ENCODE measurements at regions not wholly inside any gene's neighbourhood (a gene's known extent, or its start where the extent isn't known, plus 50 kb on each side); places are given as distances from the start of the nearest gene placed in this dataset.
"Not testable (repeated sequence)": the region's sequence is repeated elsewhere in the genome, so short reads cannot be mapped to it uniquely, and the experiment has no call there.

DNA sequence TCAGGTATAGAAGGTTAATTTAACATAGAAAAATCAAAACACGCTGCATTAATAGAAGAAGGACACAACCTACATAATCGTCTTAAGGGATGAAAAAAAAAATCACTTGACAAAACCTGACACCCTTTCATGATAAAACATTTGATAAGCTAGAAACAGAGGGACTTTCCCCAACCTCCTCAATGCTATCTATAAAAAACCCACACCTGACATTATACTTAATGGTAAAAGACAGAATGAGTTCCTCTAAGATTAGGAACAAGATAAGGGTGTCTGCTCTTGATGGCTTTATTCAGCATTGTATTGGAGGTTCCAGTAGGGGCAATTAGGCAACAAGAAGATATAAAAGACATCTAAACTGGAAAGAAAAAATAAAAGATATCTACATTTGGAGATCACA, 69.9 kb upstream of the KBTBD8 start:
- Mint-ChIP-seq H3K36me3 (no peaks in the 10 kb centered on the region), H3K27ac (no peak overlapping the region), H3K27me3 (peaks cover 3 to 8% (median 7%) of the 10 kb centered on the region in 5 donors), H3K9me3 (no peaks in the 10 kb centered on the region), H3K4me3 (no peak overlapping the region), H3K4me1 (no peaks in the 10 kb centered on the region)
- Histone ChIP-seq H3K9me3 (ENCODE audit: control insufficient read depth in 2 of 3, low read length in 3 of 3) (no peaks in the 10 kb centered on the region), H3K4me3 (ENCODE audit: low read length) (no peak overlapping the region), H3K27ac (ENCODE audit: low read depth, low read length) (no peak overlapping the region), H3K4me1 (ENCODE audit: control insufficient read depth in 2 of 2, insufficient read depth in 2 of 2, low read length in 2 of 2) (no peaks in the 10 kb centered on the region), H3K36me3 (ENCODE audit: control insufficient read depth in 2 of 3, insufficient read depth in 3 of 3, low read length in 3 of 3) (no peaks in the 10 kb centered on the region), H3K27me3 (ENCODE audit: control insufficient read depth in 2 of 2, insufficient read depth in 2 of 2, low read length in 2 of 2) (no peaks in the 10 kb centered on the region)
- POLR2A ChIA-PET: no interaction called here
- CTCF ChIA-PET: interaction anchor here (1.0 kb wide), 1 partner anchor 9 kb away, joined by 3 read pairs; no protein-coding TSS in a partner anchor
- DNase-seq: no peak
- ATAC-seq: no peak
- intact Hi-C loops (cut with micrococcal nuclease): no loop called here

DNA sequence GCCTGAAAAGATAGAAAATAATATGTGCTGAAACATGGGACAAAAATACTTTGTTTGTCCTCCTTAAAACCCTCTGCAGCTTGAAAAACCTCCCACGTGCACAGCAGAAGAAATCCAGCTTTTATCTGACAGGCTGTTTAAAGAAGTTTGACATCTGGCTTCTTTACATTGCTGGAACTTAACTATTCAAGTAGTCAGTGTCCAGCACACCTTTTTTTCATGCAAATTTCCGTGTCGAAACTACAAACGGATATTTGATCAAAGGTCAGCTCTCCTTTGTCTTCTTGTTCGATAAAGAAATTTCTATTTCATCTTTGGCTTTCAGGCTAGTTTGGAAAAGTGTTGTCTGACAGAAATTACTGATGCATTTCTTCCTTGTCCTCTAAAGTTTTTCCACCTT, 66.8 kb upstream of the KBTBD8 start:
- Mint-ChIP-seq H3K27me3 (peaks cover 0 to 11% (median 5%) of the 10 kb centered on the region in 5 donors), H3K4me3 (no peak overlapping the region), H3K4me1 (no peaks in the 10 kb centered on the region), H3K9me3 (no peaks in the 10 kb centered on the region), H3K36me3 (no peaks in the 10 kb centered on the region), H3K27ac (no peak overlapping the region)
- Histone ChIP-seq H3K9me3 (ENCODE audit: control insufficient read depth in 2 of 3, low read length in 3 of 3) (no peaks in the 10 kb centered on the region), H3K27ac (ENCODE audit: low read depth, low read length) (no peak overlapping the region), H3K27me3 (ENCODE audit: control insufficient read depth in 2 of 2, insufficient read depth in 2 of 2, low read length in 2 of 2) (no peaks in the 10 kb centered on the region), H3K36me3 (ENCODE audit: control insufficient read depth in 2 of 3, insufficient read depth in 3 of 3, low read length in 3 of 3) (no peaks in the 10 kb centered on the region), H3K4me3 (ENCODE audit: low read length) (no peak overlapping the region), H3K4me1 (ENCODE audit: control insufficient read depth in 2 of 2, insufficient read depth in 2 of 2, low read length in 2 of 2) (no peaks in the 10 kb centered on the region)
- POLR2A ChIA-PET: no interaction called here
- CTCF ChIA-PET: no interaction called here
- no peak for ATAC-seq
- intact Hi-C loops (cut with micrococcal nuclease): no loop called here
- DNase-seq: no peak

DNA sequence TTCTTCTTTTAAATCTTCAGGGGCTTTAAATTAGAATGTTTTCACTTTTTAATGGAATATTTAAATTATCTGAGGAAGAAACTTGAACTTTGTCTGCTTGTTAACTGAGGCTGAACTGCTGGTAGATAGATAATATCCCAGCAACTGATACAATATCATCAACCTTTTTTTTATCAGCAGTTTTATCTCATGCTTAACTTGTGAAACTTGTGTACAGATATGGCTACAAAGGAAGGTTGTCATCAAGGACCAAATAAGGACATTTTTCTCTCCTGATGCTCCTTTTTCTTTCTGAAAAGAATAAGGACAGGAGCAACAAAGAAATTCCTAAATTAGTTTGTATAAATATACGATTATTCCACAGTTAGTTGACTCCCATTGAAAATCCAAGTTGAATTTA, 66.4 kb upstream of the KBTBD8 start:
- no peak for ATAC-seq
- Histone ChIP-seq H3K27ac (ENCODE audit: low read depth, low read length) (no peak overlapping the region), H3K36me3 (ENCODE audit: control insufficient read depth in 2 of 3, insufficient read depth in 3 of 3, low read length in 3 of 3) (no peaks in the 10 kb centered on the region), H3K4me1 (ENCODE audit: control insufficient read depth in 2 of 2, insufficient read depth in 2 of 2, low read length in 2 of 2) (no peaks in the 10 kb centered on the region), H3K27me3 (ENCODE audit: control insufficient read depth in 2 of 2, insufficient read depth in 2 of 2, low read length in 2 of 2) (no peaks in the 10 kb centered on the region), H3K9me3 (ENCODE audit: control insufficient read depth in 2 of 3, low read length in 3 of 3) (no peaks in the 10 kb centered on the region), H3K4me3 (ENCODE audit: low read length) (no peak overlapping the region)
- H3K36me3 Mint-ChIP-seq: no peaks in the 10 kb centered on the region
- ChIA-PET CTCF (interaction anchor here (1.3 kb wide), 1 partner anchor 40 kb away, joined by 3 read pairs; no protein-coding TSS in a partner anchor), POLR2A (no interaction called here)
- H3K9me3 Mint-ChIP-seq: no peaks in the 10 kb centered on the region
- H3K27me3 Mint-ChIP-seq: peaks cover 0 to 13% (median 5%) of the 10 kb centered on the region in 5 donors
- H3K4me1 Mint-ChIP-seq: no peaks in the 10 kb centered on the region
- no peak for DNase-seq
- intact Hi-C loops (cut with micrococcal nuclease): no loop called here
- no peak overlapping the region for H3K4me3 Mint-ChIP-seq
- no peak overlapping the region for H3K27ac Mint-ChIP-seq

DNA sequence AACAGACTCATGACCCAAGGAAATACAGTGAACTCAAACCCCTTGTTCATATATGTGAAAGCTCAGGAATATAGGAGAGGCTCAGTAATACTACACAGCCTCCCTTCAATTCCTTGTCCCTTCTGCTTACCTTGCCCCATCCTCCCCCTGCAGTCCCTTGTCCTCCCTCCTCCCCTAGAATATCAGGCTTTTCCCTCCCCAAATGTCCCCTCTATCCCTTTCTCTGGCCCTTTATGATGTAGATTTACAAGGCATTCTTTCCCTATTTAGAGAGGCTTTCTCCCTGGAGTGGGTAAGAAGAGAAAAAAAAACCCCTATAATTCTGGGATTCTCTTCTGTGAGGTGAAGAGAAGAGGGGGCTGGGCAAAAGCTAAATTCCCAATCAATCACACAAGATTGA, 64.9 kb upstream of the KBTBD8 start:
- ATAC-seq (no peak), DNase-seq (no peak)
- H3K27me3 ChIP-seq (ENCODE audit: control insufficient read depth in 2 of 2, insufficient read depth in 2 of 2, low read length in 2 of 2): no peaks in the 10 kb centered on the region
- intact Hi-C loops (cut with micrococcal nuclease): no loop called here
- H3K27ac ChIP-seq (ENCODE audit: low read depth, low read length): no peak overlapping the region
- H3K9me3 ChIP-seq (ENCODE audit: control insufficient read depth in 2 of 3, low read length in 3 of 3): no peaks in the 10 kb centered on the region
- H3K9me3 Mint-ChIP-seq: no peaks in the 10 kb centered on the region
- H3K4me1 Mint-ChIP-seq: no peaks in the 10 kb centered on the region
- H3K36me3 ChIP-seq (ENCODE audit: control insufficient read depth in 2 of 3, insufficient read depth in 3 of 3, low read length in 3 of 3): no peaks in the 10 kb centered on the region
- no peak overlapping the region for H3K27ac Mint-ChIP-seq
- peaks cover 0 to 15% (median 11%) of the 10 kb centered on the region in 5 donors for H3K27me3 Mint-ChIP-seq
- ChIA-PET CTCF (no interaction called here), POLR2A (no interaction called here)
- no peaks in the 10 kb centered on the region for H3K36me3 Mint-ChIP-seq
- H3K4me1 ChIP-seq (ENCODE audit: control insufficient read depth in 2 of 2, insufficient read depth in 2 of 2, low read length in 2 of 2): no peaks in the 10 kb centered on the region
- H3K4me3 ChIP-seq (ENCODE audit: low read length): no peak overlapping the region
- no peak overlapping the region for H3K4me3 Mint-ChIP-seq

DNA sequence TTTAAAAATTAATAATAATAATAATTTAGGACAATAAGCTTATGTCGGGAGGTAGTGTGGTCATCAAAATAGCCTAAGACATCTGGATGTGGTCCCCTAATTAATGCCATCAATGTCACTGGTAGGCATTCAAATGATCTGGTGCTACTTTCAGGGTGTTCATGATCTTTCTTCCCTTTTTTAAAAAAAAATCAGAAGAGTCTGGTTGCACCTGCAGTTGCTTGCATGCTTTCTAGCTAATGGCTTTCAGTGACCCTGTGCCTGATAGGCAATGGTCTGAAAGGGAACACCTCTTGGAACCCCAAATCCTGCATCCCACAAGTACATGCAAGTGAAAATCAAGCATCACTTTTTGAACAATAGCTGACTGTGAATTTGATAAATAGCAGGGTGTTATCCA, 64.1 kb upstream of the KBTBD8 start:
- H3K27me3 Mint-ChIP-seq: peaks cover 0 to 16% (median 13%) of the 10 kb centered on the region in 5 donors
- DNase-seq (no peak), ATAC-seq (no peak)
- Histone ChIP-seq H3K27me3 (ENCODE audit: control insufficient read depth in 2 of 2, insufficient read depth in 2 of 2, low read length in 2 of 2) (no peaks in the 10 kb centered on the region), H3K27ac (ENCODE audit: low read depth, low read length) (no peak overlapping the region), H3K4me3 (ENCODE audit: low read length) (no peak overlapping the region), H3K4me1 (ENCODE audit: control insufficient read depth in 2 of 2, insufficient read depth in 2 of 2, low read length in 2 of 2) (no peaks in the 10 kb centered on the region), H3K9me3 (ENCODE audit: control insufficient read depth in 2 of 3, low read length in 3 of 3) (no peaks in the 10 kb centered on the region), H3K36me3 (ENCODE audit: control insufficient read depth in 2 of 3, insufficient read depth in 3 of 3, low read length in 3 of 3) (no peaks in the 10 kb centered on the region)
- H3K27ac Mint-ChIP-seq: no peak overlapping the region
- ChIA-PET POLR2A (no interaction called here), CTCF (interaction anchor here (1.1 kb wide), 1 partner anchor 38 kb away, joined by 3 read pairs; no protein-coding TSS in a partner anchor)
- intact Hi-C loops (cut with micrococcal nuclease): no loop called here
- no peaks in the 10 kb centered on the region for H3K9me3 Mint-ChIP-seq
- no peaks in the 10 kb centered on the region for H3K4me1 Mint-ChIP-seq
- no peaks in the 10 kb centered on the region for H3K36me3 Mint-ChIP-seq
- H3K4me3 Mint-ChIP-seq: no peak overlapping the region

DNA sequence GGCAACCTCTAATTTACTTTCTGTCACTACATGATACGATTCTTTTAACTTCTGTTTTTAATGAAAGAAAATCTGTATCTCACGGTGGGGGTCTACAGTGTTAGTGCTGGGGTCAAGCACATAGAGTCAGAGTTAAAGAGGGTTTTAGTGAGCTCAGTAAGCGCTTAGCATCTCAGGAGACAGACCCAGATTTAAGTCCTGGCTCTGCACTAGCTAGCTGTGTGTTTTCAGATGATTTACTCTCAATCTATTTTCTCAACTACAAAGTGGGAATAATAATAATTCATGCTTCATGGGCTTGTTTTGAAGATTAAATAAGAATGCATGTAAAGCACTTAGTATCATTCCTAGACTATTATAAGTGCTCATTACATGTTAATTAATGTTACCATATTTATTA, 63.4 kb upstream of the KBTBD8 start:
- H3K4me1 ChIP-seq (ENCODE audit: control insufficient read depth in 2 of 2, insufficient read depth in 2 of 2, low read length in 2 of 2): no peaks in the 10 kb centered on the region
- no peaks in the 10 kb centered on the region for H3K36me3 ChIP-seq (ENCODE audit: control insufficient read depth in 2 of 3, insufficient read depth in 3 of 3, low read length in 3 of 3)
- no peaks in the 10 kb centered on the region for H3K36me3 Mint-ChIP-seq
- intact Hi-C loops (cut with micrococcal nuclease): loop anchor here in 1 of 2 donors (5.0 kb wide), 1 partner anchor 1943 kb away; no protein-coding TSS in a partner anchor
- no peak overlapping the region for H3K27ac ChIP-seq (ENCODE audit: low read depth, low read length)
- no peak overlapping the region for H3K4me3 Mint-ChIP-seq
- no peaks in the 10 kb centered on the region for H3K9me3 Mint-ChIP-seq
- no peaks in the 10 kb centered on the region for H3K27me3 ChIP-seq (ENCODE audit: control insufficient read depth in 2 of 2, insufficient read depth in 2 of 2, low read length in 2 of 2)
- DNase-seq (no peak), ATAC-seq (no peak)
- H3K27me3 Mint-ChIP-seq: peaks cover 0 to 18% (median 16%) of the 10 kb centered on the region in 5 donors
- no peaks in the 10 kb centered on the region for H3K9me3 ChIP-seq (ENCODE audit: control insufficient read depth in 2 of 3, low read length in 3 of 3)
- H3K27ac Mint-ChIP-seq: no peak overlapping the region
- H3K4me1 Mint-ChIP-seq: no peaks in the 10 kb centered on the region
- no peak overlapping the region for H3K4me3 ChIP-seq (ENCODE audit: low read length)
- POLR2A ChIA-PET: no interaction called here
- CTCF ChIA-PET: interaction anchor here (1.1 kb wide), 1 partner anchor 38 kb away, joined by 3 read pairs; no protein-coding TSS in a partner anchor

DNA sequence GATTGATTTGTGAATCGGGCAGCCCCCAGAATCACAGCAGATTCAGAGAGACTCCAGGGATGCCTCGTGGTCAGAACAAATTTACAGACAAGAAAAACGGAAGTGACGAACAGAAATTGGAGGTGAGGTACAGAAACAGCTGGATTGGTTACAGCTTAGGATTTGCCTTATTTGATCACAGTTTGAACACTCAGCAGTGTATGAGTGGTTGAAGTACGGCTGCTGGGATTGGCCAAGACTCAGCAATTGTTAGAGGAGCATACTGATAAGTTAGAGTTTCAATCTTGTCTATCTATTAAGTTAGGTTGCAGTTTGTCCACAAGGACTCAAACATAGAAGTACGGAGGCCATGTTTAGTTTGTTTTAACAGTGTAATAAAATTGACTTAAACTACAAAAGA, 61.1 kb upstream of the KBTBD8 start:
- intact Hi-C loops (cut with micrococcal nuclease): loop anchor here in 1 of 2 donors (5.0 kb wide), 1 partner anchor 1940 kb away; no protein-coding TSS in a partner anchor
- H3K27me3 ChIP-seq (ENCODE audit: control insufficient read depth in 2 of 2, insufficient read depth in 2 of 2, low read length in 2 of 2); H3K9me3 Mint-ChIP-seq; H3K4me3 Mint-ChIP-seq; H3K4me1 ChIP-seq (ENCODE audit: control insufficient read depth in 2 of 2, insufficient read depth in 2 of 2, low read length in 2 of 2); DNase-seq; POLR2A ChIA-PET; H3K4me3 ChIP-seq (ENCODE audit: low read length); H3K9me3 ChIP-seq (ENCODE audit: control insufficient read depth in 2 of 3, low read length in 3 of 3); H3K36me3 ChIP-seq (ENCODE audit: control insufficient read depth in 2 of 3, insufficient read depth in 3 of 3, low read length in 3 of 3); H3K27ac Mint-ChIP-seq; ATAC-seq; H3K27ac ChIP-seq (ENCODE audit: low read depth, low read length); H3K36me3 Mint-ChIP-seq; H3K4me1 Mint-ChIP-seq: not testable (repeated sequence)
- peaks cover 7 to 27% (median 20%) of the 10 kb centered on the region in 5 donors for H3K27me3 Mint-ChIP-seq
- CTCF ChIA-PET: interaction anchor here (0.6 to 1.4 kb wide), 2 partner anchors 9 to 35 kb away, joined by 3 to 5 read pairs; no protein-coding TSS in a partner anchor
